Heart right ventricle (tissue), 16 donors: ENCODE measurements at regions not wholly inside any gene's neighbourhood (a gene's known extent, or its start where the extent isn't known, plus 50 kb on each side); places are given as distances from the start of the nearest gene placed in this dataset.

Source experiments
- ATAC-seq, 8 donors: fragments of 200-7000 bp; cut with Tn5 transposase; one replicate each; pipeline ENCODE4 v1.9.1; 2020; ENCODE audit warnings: mild to moderate bottlenecking in 8 of 8, moderate library complexity in 8 of 8, moderate number of reproducible peaks in 1 of 8
- DNase-seq, 2 donors: peaks; one replicate each; pipeline ENCODE4 v3.0.0-alpha.2; 2020
- H3K27ac ChIP-seq, 10 donors: fragments of 200-600 bp; sonication (generic) in 2 of 10; one replicate each; pipeline versions ENCODE4 v1.5.0 to v1.8.0; 2020 to 2022; ENCODE audit warnings: mild to moderate bottlenecking in 3 of 10
- H3K27me3 ChIP-seq, 7 donors: fragments of 200-600 bp; one replicate each; pipeline ENCODE4 v1.8.0; 2021 to 2022; ENCODE audit warnings: mild to moderate bottlenecking in 2 of 7
- H3K36me3 ChIP-seq, 9 donors: fragments of 200-600 bp; sonication (generic) in 1 of 9; one replicate each; pipeline versions ENCODE4 v1.5.0 to v1.8.0; 2020 to 2022; ENCODE audit warnings: mild to moderate bottlenecking in 2 of 9
- H3K4me1 ChIP-seq, 9 donors: fragments of 200-600 bp; sonication (generic) in 1 of 9; one replicate each; pipeline versions ENCODE4 v1.5.0 to v1.8.0; 2020 to 2022; ENCODE audit warnings: mild to moderate bottlenecking in 4 of 9
- H3K4me3 ChIP-seq, 10 donors: fragments of 200-600 bp; sonication (generic) in 2 of 10; one replicate each; pipeline versions ENCODE4 v1.5.0 to v1.8.0; 2020 to 2022; ENCODE audit warnings: mild to moderate bottlenecking in 7 of 10, moderate library complexity in 2 of 10
- H3K9me3 ChIP-seq, 11 donors: fragments of 200-600 bp in 10 of 11; sonication (generic) in 2 of 11; one replicate each; pipeline versions ENCODE4 v1.5.0 to v1.8.0; 2013 to 2022; ENCODE audit warnings: mild to moderate bottlenecking in 2 of 11, control low read depth in 1 of 11, moderate library complexity in 1 of 11
- CTCF ChIP-seq, 9 donors: fragments of 200-600 bp; sonication (generic) in 2 of 9; IDR thresholded peaks; one replicate each; pipeline versions ENCODE4 v1.5.0 to v1.8.0; 2021 to 2022; ENCODE audit warnings: antibody characterized with exemption in 9 of 9, mild to moderate bottlenecking in 5 of 9, moderate library complexity in 1 of 9
- WGBS, 2 donors: extraction: QIAGEN DNeasy Blood & Tissue Kit; methylation state at CpG; one replicate each; pipeline ENCODE4 v1.1.7; 2013; ENCODE audit warnings: inconsistent platforms in 1 of 2; 5-methylcytosine and 5-hydroxymethylcytosine counted together
- intact Hi-C, 10 donors: fragments of 100-400 bp; cut with DNase I; formaldehyde crosslinking; loops; one replicate each; pipeline versions ENCODE4 v1.11.1 to v1.14.2; 2022
- donor health status: Arrhythmogenic right ventricular cardiomyopathy.
- donor health status: ischemic (EF 13 %, LVEDD 7.1; RV severe dilation, severe dysfunction).
- donor health status: healthy with polysubstance abuse.
- donor health status: DM: no; HTN: yes; CAD: no.
- donor health status: DM: no; HTN: no; CAD: no.
- donor health status: ischemic (EF 25% LVEDD 6.9; RV normal size, moderate dysfunction).
- donor health status: ischemic (EF 25% LVEDD 5.7; RV mildly dilated, moderate dysfunction).
- donor health status: healthy.
- donor health status: DM: yes; HTN: yes; CAD: no.
- donor health status: Ischemic cardiomyopathy.
- donor health status: ischemic (EF 35%, LVEDD 5.7; RV mildly dilated, moderate dysfunction).
- donor health status: nonischemic (EF 11% LVEDD 7.7; RV severe dilation, severe dysfunction).
- donor health status: DM: yes; HTN: yes; CAD: no.
- donor health status: PGD.
- donor health status: ischemic (EF 29% LVEDD 5.4; RV normal size, mild dysfunction).
- donor health status: nonischemic (EF 23%, LVEDD 6.1; RV moderate dilation, normal function).

DNA sequence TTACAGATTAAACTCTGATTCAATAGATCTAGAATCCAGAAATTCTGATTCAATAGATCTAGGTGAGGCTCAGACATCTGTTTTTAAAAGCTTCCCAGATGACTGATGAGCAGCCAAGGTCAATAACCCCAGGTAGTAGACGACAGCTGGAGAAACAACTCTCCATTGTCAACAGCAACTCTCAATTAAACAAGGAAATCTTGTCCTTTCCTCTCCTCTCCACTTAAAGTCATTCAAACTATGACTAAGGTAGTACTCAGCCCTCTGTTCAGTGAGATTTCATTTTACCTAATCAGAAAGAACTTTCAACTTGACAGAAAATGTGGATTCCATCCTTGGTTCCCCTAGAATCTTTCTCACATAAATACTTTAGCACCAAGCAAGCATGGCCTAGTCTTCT is 94.6 kb upstream of the SCG2 start:
- WGBS, 2 donors: 57 to 64% methylated on average over 1 of the region's 1 CpG
- ATAC-seq (peak in 1 of 8 donors; percentile 53), DNase-seq (no peak)
- intact Hi-C loops: loop anchor here in 2 of 10 donors (5.0 to 10.0 kb wide), 2 partner anchors 98 to 101 kb away; no protein-coding TSS in a partner anchor
- no peak for TF ChIP-seq CTCF (IDR thresholded peaks at IDR 0.05)
- H3K4me3 ChIP-seq: no peak overlapping the region
- peaks cover 0 to 11% (median 0%) of the 10 kb centered on the region in 9 donors for H3K4me1 ChIP-seq
- peak overlapping the region in 1 of 10 donors; percentile 31 for H3K27ac ChIP-seq
- no peaks in the 10 kb centered on the region for H3K36me3 ChIP-seq
- H3K9me3 ChIP-seq: no peaks in the 10 kb centered on the region
- peaks cover 0 to 8% (median 0%) of the 10 kb centered on the region in 7 donors for H3K27me3 ChIP-seq

- intact Hi-C loops: loop anchor here in 8 of 10 donors (2.0 to 10.0 kb wide), 4 partner anchors 102 to 106 kb away; no protein-coding TSS in a partner anchor
- no peaks in the 10 kb centered on the region for H3K9me3 ChIP-seq
- H3K4me1 ChIP-seq: peaks cover 0 to 5% (median 0%) of the 10 kb centered on the region in 9 donors
- WGBS, 2 donors: 40 to 41% methylated on average over 13 of the region's 13 CpGs
- TF ChIP-seq CTCF (IDR thresholded peaks at IDR 0.05): peak in 8 of 9 donors; percentile 39 to 75 (median 66)
- H3K4me3 ChIP-seq: no peak overlapping the region
- H3K27me3 ChIP-seq: peaks cover 0 to 13% (median 0%) of the 10 kb centered on the region in 7 donors
- DNase-seq (peak in 1 of 2 donors; percentile 10), ATAC-seq (peak in 5 of 8 donors; percentile 62 to 71 (median 63))
- no peak overlapping the region for H3K27ac ChIP-seq
- no peaks in the 10 kb centered on the region for H3K36me3 ChIP-seq
Measured at GRCh38 chr2:223692191-223692947, 90.2 kb upstream of the SCG2 start.

- no peaks in the 10 kb centered on the region for H3K36me3 ChIP-seq
- H3K4me3 ChIP-seq: no peak overlapping the region
- H3K27ac ChIP-seq: no peak overlapping the region
- H3K27me3 ChIP-seq: peaks cover 0 to 13% (median 0%) of the 10 kb centered on the region in 7 donors
- no peak for ATAC-seq
- no peaks in the 10 kb centered on the region for H3K9me3 ChIP-seq
- WGBS, 2 donors: 39 to 44% methylated on average over 4 of the region's 4 CpGs
- DNase-seq: no peak
- no peak for TF ChIP-seq CTCF (IDR thresholded peaks at IDR 0.05)
- H3K4me1 ChIP-seq: peaks cover 0 to 5% (median 0%) of the 10 kb centered on the region in 9 donors
- intact Hi-C loops: no loop called here
Measured at GRCh38 chr2:223688094-223688835, 86.1 kb upstream of the SCG2 start.

- no peaks in the 10 kb centered on the region for H3K4me1 ChIP-seq
- WGBS, 2 donors: 51 to 59% methylated on average over 3 of the region's 3 CpGs
- intact Hi-C loops: no loop called here
- TF ChIP-seq CTCF (IDR thresholded peaks at IDR 0.05): no peak
- no peak overlapping the region for H3K27ac ChIP-seq
- no peak for DNase-seq
- no peaks in the 10 kb centered on the region for H3K27me3 ChIP-seq
- H3K9me3 ChIP-seq: no peaks in the 10 kb centered on the region
- no peak for ATAC-seq
- no peaks in the 10 kb centered on the region for H3K36me3 ChIP-seq
- H3K4me3 ChIP-seq: no peak overlapping the region
Measured at GRCh38 chr2:223681125-223681524, 79.0 kb upstream of the SCG2 start.
